ENCODE measurements at regions not wholly inside any gene's neighbourhood (a gene's known extent, or its start where the extent isn't known, plus 50 kb on each side); places are given as distances from the start of the nearest gene placed in this dataset.

DNA sequence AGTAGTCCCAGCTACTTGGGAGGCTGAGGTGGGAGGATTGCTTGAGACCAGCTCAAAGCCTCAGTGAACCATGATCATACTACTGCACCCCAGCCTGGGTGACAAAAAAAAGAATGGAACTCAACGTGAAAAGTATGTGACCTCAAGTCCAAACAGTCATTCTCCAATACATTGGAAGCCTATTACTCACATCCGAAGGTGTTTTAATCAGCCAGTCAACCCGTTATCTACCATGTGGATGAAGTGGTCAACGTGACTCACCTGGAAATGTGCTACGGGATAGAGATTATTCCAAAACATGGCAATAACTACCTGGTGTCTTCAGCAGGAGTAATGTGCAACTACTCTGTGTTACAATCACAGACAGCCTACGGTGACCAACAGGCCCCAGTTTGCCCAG, 85.8 kb upstream of the TOP1 start:
- H3K27ac ChIP-seq (ENCODE audit: extremely low read depth, low read depth, low read length): no peak overlapping the region
- in situ Hi-C loops (cut with MboI) (loop anchor here (25.0 kb wide), 1 partner anchor 1680 kb away; no protein-coding TSS in a partner anchor), intact Hi-C loops (cut with micrococcal nuclease) (no loop called here)
- H3K4me2 ChIP-seq (ENCODE audit: insufficient read depth, low read length): no peak overlapping the region
- ATAC-seq: no peak
- no peaks in the 10 kb centered on the region for H3K9me1 ChIP-seq (ENCODE audit: control insufficient read depth, insufficient read depth, low read length)
- FAIRE-seq: no peak
- DNase-seq (ENCODE audit: extremely low read depth in 1 of 4, low spot score in 3 of 4): no peak
- no TSS peak for BruUV-seq (replicated peaks)
- TF ChIP-seq RBM39 (optimal IDR thresholded peaks at IDR 0.05; ENCODE audit: low read depth, low read length) (no peak), FUS (optimal IDR thresholded peaks at IDR 0.05; ENCODE audit: low read depth, low read length) (no peak), PTRF (tag; IDR thresholded peaks at IDR 0.05) (no peak), CHD1 (IDR thresholded peaks at IDR 0.05; ENCODE audit: low read length) (no peak), SNRNP70 (optimal IDR thresholded peaks at IDR 0.05; ENCODE audit: low read depth, low read length) (no peak), NFATC3 (IDR thresholded peaks at IDR 0.05) (no peak)
- TF ChIP-seq, protein P1, sequence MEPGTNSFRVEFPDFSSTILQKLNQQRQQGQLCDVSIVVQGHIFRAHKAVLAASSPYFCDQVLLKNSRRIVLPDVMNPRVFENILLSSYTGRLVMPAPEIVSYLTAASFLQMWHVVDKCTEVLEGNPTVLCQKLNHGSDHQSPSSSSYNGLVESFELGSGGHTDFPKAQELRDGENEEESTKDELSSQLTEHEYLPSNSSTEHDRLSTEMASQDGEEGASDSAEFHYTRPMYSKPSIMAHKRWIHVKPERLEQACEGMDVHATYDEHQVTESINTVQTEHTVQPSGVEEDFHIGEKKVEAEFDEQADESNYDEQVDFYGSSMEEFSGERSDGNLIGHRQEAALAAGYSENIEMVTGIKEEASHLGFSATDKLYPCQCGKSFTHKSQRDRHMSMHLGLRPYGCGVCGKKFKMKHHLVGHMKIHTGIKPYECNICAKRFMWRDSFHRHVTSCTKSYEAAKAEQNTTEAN (CRISPR knock-in tag; IDR thresholded peaks at IDR 0.05): no peak
- H3K27me3 ChIP-seq (ENCODE audit: control insufficient read depth in 2 of 2, insufficient read depth in 2 of 2, low read length in 2 of 2): peaks cover 15 to 40% of the 10 kb centered on the region in 2 experiments
- H3K4me1 ChIP-seq (replicated peaks in 1 of 2; ENCODE audit: control insufficient read depth in 2 of 2, insufficient read depth in 2 of 2, low read length in 2 of 2): 0 out of 5 replicates have a peak, but pooled peaks cover 0 to 3% of the 10 kb centered on the region in 2 experiments
- no peaks in the 10 kb centered on the region for H4K20me1 ChIP-seq (replicated peaks; ENCODE audit: control insufficient read depth, insufficient read depth, low read length)
- H3K9me3 ChIP-seq (replicated peaks; ENCODE audit: control insufficient read depth, insufficient read depth, low read depth, low read length): no peaks in the 10 kb centered on the region
- POLR2A ChIA-PET: interaction anchor here (0.8 kb wide), 1 partner anchor 21 kb away, joined by 3 read pairs; no protein-coding TSS in a partner anchor
- H3K9ac ChIP-seq (ENCODE audit: insufficient read depth in 1 of 2, low read depth in 2 of 2, low read length in 2 of 2): no peak overlapping the region
- H3K79me2 ChIP-seq (ENCODE audit: control insufficient read depth, insufficient read depth, low read length): no peaks in the 10 kb centered on the region
- H2AFZ ChIP-seq (ENCODE audit: low read depth, low read length): no peak overlapping the region
- 2% methylated on average over 6 of the region's 6 CpGs for WGBS (ENCODE audit: insufficient coverage, low coverage, missing lambda C conversion rate)
- H3K4me3 ChIP-seq: no peak overlapping the region
- CTCF ChIA-PET (ENCODE audit: low intra/inter-chr PET ratio): no interaction called here
- no peaks in the 10 kb centered on the region for H3K36me3 ChIP-seq (ENCODE audit: control insufficient read depth, insufficient read depth, low read length)

Data from K562 (cell line).